ENCODE measurements at regions not wholly inside any gene's neighbourhood (a gene's known extent, or its start where the extent isn't known, plus 50 kb on each side); places are given as distances from the start of the nearest gene placed in this dataset.
"Not testable (repeated sequence)": the region's sequence is repeated elsewhere in the genome, so short reads cannot be mapped to it uniquely, and the experiment has no call there.

DNA sequence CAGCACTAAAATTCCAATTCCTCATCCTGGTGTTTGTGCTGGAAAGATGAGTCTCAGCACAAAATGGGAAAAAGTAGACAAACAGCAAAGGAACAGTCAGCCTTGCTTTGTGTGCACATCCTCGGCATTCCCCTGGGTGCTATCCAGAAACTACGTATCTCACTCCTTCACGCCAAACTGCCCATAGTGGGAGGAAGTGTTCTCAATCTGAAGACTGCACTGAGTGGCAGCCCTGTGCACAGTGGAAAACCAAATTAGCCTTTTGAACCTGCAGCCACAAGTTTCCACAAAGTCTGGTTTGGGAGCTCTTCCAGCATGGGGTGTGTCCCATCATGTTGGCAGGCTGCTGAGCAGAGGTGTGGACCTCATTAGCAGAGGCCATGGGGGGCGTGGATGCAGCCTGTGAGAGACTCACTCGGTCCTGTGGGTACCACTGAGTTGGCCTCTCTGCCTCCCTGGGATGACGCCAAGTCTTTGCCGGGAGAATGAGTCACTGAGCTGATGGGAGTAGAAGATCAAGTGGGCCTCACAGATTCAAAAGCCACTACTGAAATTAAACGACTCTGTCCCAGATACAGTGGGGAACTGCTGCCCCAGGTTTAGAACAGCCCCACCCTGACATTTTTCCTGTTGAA lies 89.0 kb downstream of the ATP6V0E2 start:
- dilution Hi-C loops (cut with MboI; ENCODE audit: extremely low pct_ligation_motif_present, low sequenced_read_pairs); H3K9ac ChIP-seq (ENCODE audit: control insufficient read depth, extremely low read depth, insufficient read depth, low read length); H3K9me3 ChIP-seq (ENCODE audit: control insufficient read depth, low read depth, low read length); H3K36me3 ChIP-seq (ENCODE audit: control insufficient read depth in 2 of 2, extremely low read depth in 1 of 2, insufficient read depth in 2 of 2, low read length in 2 of 2); H3K9me1 ChIP-seq (ENCODE audit: control insufficient read depth, extremely low read depth, insufficient read depth, low read length); H3K27me3 ChIP-seq (ENCODE audit: control insufficient read depth, extremely low read depth, insufficient read depth, low read length); DNase-seq (ENCODE audit: low read depth, low spot score); H3K4me1 ChIP-seq (ENCODE audit: control insufficient read depth, extremely low read depth, insufficient read depth, low read length); H3K79me2 ChIP-seq (ENCODE audit: control insufficient read depth, insufficient read depth, low read length); H2AFZ ChIP-seq (ENCODE audit: control insufficient read depth, low read length); H3K27ac ChIP-seq (ENCODE audit: control insufficient read depth, insufficient read depth, low read length); H3K4me3 ChIP-seq (ENCODE audit: control insufficient read depth in 2 of 3, extremely low read depth in 1 of 3, insufficient read depth in 2 of 3, low read depth in 1 of 3, low read length in 3 of 3); H3K4me2 ChIP-seq (ENCODE audit: control insufficient read depth, extremely low read depth, insufficient read depth, low read depth, low read length); FAIRE-seq; H4K20me1 ChIP-seq (ENCODE audit: control insufficient read depth, extremely low read depth, insufficient read depth, low read length): not testable (repeated sequence)

DNA sequence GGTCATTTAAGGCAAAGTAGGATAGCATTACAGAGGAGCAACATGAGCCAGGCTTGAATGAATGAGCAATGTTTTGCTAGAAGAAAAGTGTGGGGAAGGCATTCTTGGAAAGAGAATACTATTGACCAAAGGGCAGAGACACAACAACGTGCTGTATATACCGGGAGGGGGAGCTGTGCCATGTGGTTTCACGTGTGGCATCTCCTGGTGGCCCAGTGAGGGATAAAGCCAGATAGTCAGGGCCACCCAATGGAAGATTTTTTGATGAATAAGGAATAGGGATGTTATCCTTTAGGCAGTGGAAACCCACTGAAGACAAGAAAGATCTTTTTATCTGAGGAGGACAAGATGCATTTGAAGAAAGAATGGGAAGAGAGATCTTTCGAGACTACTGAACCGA lies 90.2 kb downstream of the ATP6V0E2 start:
- H3K4me1 ChIP-seq (ENCODE audit: control insufficient read depth, extremely low read depth, insufficient read depth, low read length); H3K36me3 ChIP-seq (ENCODE audit: control insufficient read depth in 2 of 2, extremely low read depth in 1 of 2, insufficient read depth in 2 of 2, low read length in 2 of 2); H3K79me2 ChIP-seq (ENCODE audit: control insufficient read depth, insufficient read depth, low read length); dilution Hi-C loops (cut with MboI; ENCODE audit: extremely low pct_ligation_motif_present, low sequenced_read_pairs); H3K9ac ChIP-seq (ENCODE audit: control insufficient read depth, extremely low read depth, insufficient read depth, low read length); H3K27ac ChIP-seq (ENCODE audit: control insufficient read depth, insufficient read depth, low read length); H3K9me3 ChIP-seq (ENCODE audit: control insufficient read depth, low read depth, low read length); H2AFZ ChIP-seq (ENCODE audit: control insufficient read depth, low read length); H4K20me1 ChIP-seq (ENCODE audit: control insufficient read depth, extremely low read depth, insufficient read depth, low read length); FAIRE-seq; DNase-seq (ENCODE audit: low read depth, low spot score); H3K4me2 ChIP-seq (ENCODE audit: control insufficient read depth, extremely low read depth, insufficient read depth, low read depth, low read length); H3K9me1 ChIP-seq (ENCODE audit: control insufficient read depth, extremely low read depth, insufficient read depth, low read length); H3K4me3 ChIP-seq (ENCODE audit: control insufficient read depth in 2 of 3, extremely low read depth in 1 of 3, insufficient read depth in 2 of 3, low read depth in 1 of 3, low read length in 3 of 3); H3K27me3 ChIP-seq (ENCODE audit: control insufficient read depth, extremely low read depth, insufficient read depth, low read length): not testable (repeated sequence)

DNA sequence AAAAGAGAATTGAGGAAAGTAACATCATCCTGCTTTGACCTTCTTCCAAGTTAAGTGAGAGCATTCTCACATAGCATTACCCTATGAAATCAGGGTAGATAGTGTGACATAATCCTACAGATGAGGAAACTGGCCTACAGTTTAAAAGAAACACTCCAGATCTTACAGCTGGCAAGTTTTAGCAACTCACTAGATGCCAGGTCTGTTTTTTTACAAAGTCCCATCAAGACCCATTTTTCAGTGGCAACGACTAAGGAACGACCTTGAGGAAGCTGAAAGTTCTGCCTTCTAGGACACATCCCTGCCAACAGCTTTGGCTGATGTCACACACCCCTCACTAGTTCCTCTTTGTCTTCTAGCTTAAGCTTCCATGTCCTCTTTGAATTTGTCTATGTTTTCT lies 92.7 kb downstream of the ATP6V0E2 start:
- H3K4me3 ChIP-seq (ENCODE audit: control insufficient read depth in 2 of 3, extremely low read depth in 1 of 3, insufficient read depth in 2 of 3, low read depth in 1 of 3, low read length in 3 of 3); H3K36me3 ChIP-seq (ENCODE audit: control insufficient read depth in 2 of 2, extremely low read depth in 1 of 2, insufficient read depth in 2 of 2, low read length in 2 of 2); H3K9me1 ChIP-seq (ENCODE audit: control insufficient read depth, extremely low read depth, insufficient read depth, low read length); H4K20me1 ChIP-seq (ENCODE audit: control insufficient read depth, extremely low read depth, insufficient read depth, low read length); H3K79me2 ChIP-seq (ENCODE audit: control insufficient read depth, insufficient read depth, low read length); H3K9ac ChIP-seq (ENCODE audit: control insufficient read depth, extremely low read depth, insufficient read depth, low read length); H2AFZ ChIP-seq (ENCODE audit: control insufficient read depth, low read length); dilution Hi-C loops (cut with MboI; ENCODE audit: extremely low pct_ligation_motif_present, low sequenced_read_pairs); FAIRE-seq; H3K4me1 ChIP-seq (ENCODE audit: control insufficient read depth, extremely low read depth, insufficient read depth, low read length); H3K27me3 ChIP-seq (ENCODE audit: control insufficient read depth, extremely low read depth, insufficient read depth, low read length); DNase-seq (ENCODE audit: low read depth, low spot score); H3K27ac ChIP-seq (ENCODE audit: control insufficient read depth, insufficient read depth, low read length); H3K4me2 ChIP-seq (ENCODE audit: control insufficient read depth, extremely low read depth, insufficient read depth, low read depth, low read length); H3K9me3 ChIP-seq (ENCODE audit: control insufficient read depth, low read depth, low read length): not testable (repeated sequence)

DNA sequence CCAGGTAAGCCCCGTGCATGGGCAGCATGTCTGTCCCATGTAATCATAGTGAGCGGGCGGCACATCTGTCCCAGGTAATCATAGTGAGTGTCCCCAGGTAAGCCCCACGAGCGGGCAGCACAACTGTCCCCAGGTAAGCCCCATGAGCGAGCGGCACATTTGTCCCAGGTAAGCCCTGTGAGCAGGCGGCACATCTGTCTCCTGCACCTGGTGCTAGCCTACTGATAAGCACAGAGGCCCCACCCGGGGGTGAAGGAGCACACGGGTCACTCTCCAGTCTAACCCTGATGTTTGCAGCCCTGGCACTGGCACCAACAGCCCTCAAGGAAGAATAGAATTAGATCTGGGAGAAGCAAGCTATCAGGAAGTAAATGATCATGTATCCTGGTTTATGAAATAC lies 99.2 kb downstream of the ATP6V0E2 start:
- H3K27me3 ChIP-seq (ENCODE audit: control insufficient read depth, extremely low read depth, insufficient read depth, low read length); H3K36me3 ChIP-seq (ENCODE audit: control insufficient read depth in 2 of 2, extremely low read depth in 1 of 2, insufficient read depth in 2 of 2, low read length in 2 of 2); DNase-seq (ENCODE audit: low read depth, low spot score); H3K9me1 ChIP-seq (ENCODE audit: control insufficient read depth, extremely low read depth, insufficient read depth, low read length); H3K79me2 ChIP-seq (ENCODE audit: control insufficient read depth, insufficient read depth, low read length); dilution Hi-C loops (cut with MboI; ENCODE audit: extremely low pct_ligation_motif_present, low sequenced_read_pairs); H4K20me1 ChIP-seq (ENCODE audit: control insufficient read depth, extremely low read depth, insufficient read depth, low read length); FAIRE-seq; H3K4me3 ChIP-seq (ENCODE audit: control insufficient read depth in 2 of 3, extremely low read depth in 1 of 3, insufficient read depth in 2 of 3, low read depth in 1 of 3, low read length in 3 of 3); H3K4me2 ChIP-seq (ENCODE audit: control insufficient read depth, extremely low read depth, insufficient read depth, low read depth, low read length); H3K9ac ChIP-seq (ENCODE audit: control insufficient read depth, extremely low read depth, insufficient read depth, low read length); H3K4me1 ChIP-seq (ENCODE audit: control insufficient read depth, extremely low read depth, insufficient read depth, low read length); H2AFZ ChIP-seq (ENCODE audit: control insufficient read depth, low read length); H3K27ac ChIP-seq (ENCODE audit: control insufficient read depth, insufficient read depth, low read length); H3K9me3 ChIP-seq (ENCODE audit: control insufficient read depth, low read depth, low read length): not testable (repeated sequence)

DNA sequence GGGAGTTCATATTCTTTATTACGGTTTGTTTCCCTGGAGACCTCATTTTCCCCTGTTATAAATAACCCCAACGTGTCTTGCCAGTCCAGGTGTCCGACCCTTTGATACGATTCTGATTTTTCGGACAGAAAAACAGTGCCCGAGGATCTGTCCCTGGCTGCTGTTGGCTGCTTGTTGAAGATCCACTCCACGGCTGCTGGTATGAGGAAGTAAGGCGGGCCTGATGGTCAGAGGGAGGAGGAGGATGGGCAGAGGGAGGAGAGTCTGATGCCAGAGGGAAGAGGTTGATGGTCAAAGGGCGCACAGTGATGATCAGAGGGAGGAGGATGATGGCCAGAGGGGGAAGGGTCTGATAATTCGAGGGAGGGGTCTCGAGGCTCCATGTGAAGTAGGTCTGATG lies 99.9 kb downstream of the ATP6V0E2 start:
- dilution Hi-C loops (cut with MboI; ENCODE audit: extremely low pct_ligation_motif_present, low sequenced_read_pairs); H3K9me3 ChIP-seq (ENCODE audit: control insufficient read depth, low read depth, low read length); FAIRE-seq: not testable (repeated sequence)

More for the DNA sequence above, 99.9 kb downstream of the ATP6V0E2 start:
- H3K4me1 ChIP-seq (ENCODE audit: control insufficient read depth, extremely low read depth, insufficient read depth, low read length); H3K4me3 ChIP-seq (ENCODE audit: control insufficient read depth in 2 of 3, extremely low read depth in 1 of 3, insufficient read depth in 2 of 3, low read depth in 1 of 3, low read length in 3 of 3); H3K36me3 ChIP-seq (ENCODE audit: control insufficient read depth in 2 of 2, extremely low read depth in 1 of 2, insufficient read depth in 2 of 2, low read length in 2 of 2); H2AFZ ChIP-seq (ENCODE audit: control insufficient read depth, low read length); DNase-seq (ENCODE audit: low read depth, low spot score); H3K9me1 ChIP-seq (ENCODE audit: control insufficient read depth, extremely low read depth, insufficient read depth, low read length); H3K27ac ChIP-seq (ENCODE audit: control insufficient read depth, insufficient read depth, low read length); H3K9ac ChIP-seq (ENCODE audit: control insufficient read depth, extremely low read depth, insufficient read depth, low read length); H3K79me2 ChIP-seq (ENCODE audit: control insufficient read depth, insufficient read depth, low read length); H4K20me1 ChIP-seq (ENCODE audit: control insufficient read depth, extremely low read depth, insufficient read depth, low read length); H3K27me3 ChIP-seq (ENCODE audit: control insufficient read depth, extremely low read depth, insufficient read depth, low read length); H3K4me2 ChIP-seq (ENCODE audit: control insufficient read depth, extremely low read depth, insufficient read depth, low read depth, low read length): not testable (repeated sequence)
